AG04449 (cell line): ENCODE measurements at regions not wholly inside any gene's neighbourhood (a gene's known extent, or its start where the extent isn't known, plus 50 kb on each side); places are given as distances from the start of the nearest gene placed in this dataset.

Experiments
- CTCF ChIA-PET: fragments of 350-600 bp; formaldehyde crosslinking; extraction: SDS; loops from one replicate; lab custom pipeline; 2021; ENCODE audit warnings: antibody characterized with exemption; lab: Yijun Ruan, JAX
- POLR2A ChIA-PET: fragments of 400-600, 350-600 bp; formaldehyde crosslinking; extraction: SDS; loops from one replicate; lab custom pipeline; 2020; ENCODE audit warnings: antibody characterized with exemption, inconsistent platforms; lab: Yijun Ruan, JAX
- DNase-seq: peaks from one replicate; pipeline ENCODE4 v3.0.0-alpha.2; 2010; ENCODE audit warnings: low read depth, low spot score
- H3K4me3 ChIP-seq: 2 replicates; pipeline ENCODE4 v1.5.1; 2011; ENCODE audit warnings: low read depth, mild to moderate bottlenecking, control low read depth, low read length
- CTCF ChIP-seq: IDR thresholded peaks from one replicate; pipeline ENCODE4 v1.5.1; 2011; ENCODE audit warnings: mild to moderate bottlenecking, moderate library complexity, low read length, control low read depth, inconsistent platforms; ENCODE audit not compliant: insufficient read depth; ENCODE audit errors: missing control alignments

- no peak overlapping the region for H3K4me3 ChIP-seq
- CTCF ChIA-PET, result no interaction called here
- POLR2A ChIA-PET, result no interaction called here
- DNase-seq, result no peak
- no peak for TF ChIP-seq CTCF
These were observed 120.2 kb upstream of the VPREB1 start for GRCh38 chr22:22124374-22124773.

- POLR2A ChIA-PET, result no interaction called here
- no peak for TF ChIP-seq CTCF
These were observed 120.7 kb upstream of the VPREB1 start for GRCh38 chr22:22123960-22124278.

GRCh38 chr22:22123118-22123959, 121.2 kb upstream of the VPREB1 start:
- CTCF ChIA-PET, result no interaction called here
- POLR2A ChIA-PET, result no interaction called here
- no peak overlapping the region for H3K4me3 ChIP-seq
- no peak for DNase-seq
- TF ChIP-seq CTCF, result no peak

More at GRCh38 chr22:22123960-22124278, 120.7 kb upstream of the VPREB1 start:
- no peak overlapping the region for H3K4me3 ChIP-seq
- DNase-seq, result no peak
- CTCF ChIA-PET, result no interaction called here

- CTCF ChIA-PET, result no interaction called here
- TF ChIP-seq CTCF, result no peak
- no peak for DNase-seq
- H3K4me3 ChIP-seq, result no peak overlapping the region
- POLR2A ChIA-PET, result no interaction called here
These were observed 122.1 kb upstream of the VPREB1 start for GRCh38 chr22:22122348-22123117.

- ChIA-PET CTCF (no interaction called here), POLR2A (no interaction called here)
- H3K4me3 ChIP-seq, result no peak overlapping the region
- DNase-seq, result no peak
- TF ChIP-seq CTCF, result no peak
These were observed 123.1 kb upstream of the VPREB1 start for GRCh38 chr22:22121445-22121844.

- no peak for TF ChIP-seq CTCF
- POLR2A ChIA-PET, result no interaction called here
- CTCF ChIA-PET, result no interaction called here
These were observed 124.4 kb upstream of the VPREB1 start for GRCh38 chr22:22120160-22120559.

More at GRCh38 chr22:22120160-22120559, 124.4 kb upstream of the VPREB1 start:
- no peak for DNase-seq
- no peak overlapping the region for H3K4me3 ChIP-seq
